GM23338 (cell line): ENCODE measurements at regions not wholly inside any gene's neighbourhood (a gene's known extent, or its start where the extent isn't known, plus 50 kb on each side); places are given as distances from the start of the nearest gene placed in this dataset.

ENCODE experiments used
- ATAC-seq: fragments of 200-7000 bp; cut with Tn5 transposase; 3 replicates; pipeline ENCODE4 v1.9.1; 2020
- DNase-seq: peaks from one replicate; pipeline ENCODE4 v3.0.0-alpha.2; 2015; ENCODE audit warnings: low spot score
- H2AFZ ChIP-seq: fragments of 200-600 bp; sonication (generic); 2 replicates; pipeline ENCODE4 v1.8.0; 2016; ENCODE audit warnings: antibody characterized with exemption, mild to moderate bottlenecking, moderate library complexity
- H3F3A ChIP-seq: fragments of 200-600 bp; sonication (generic); replicated peaks from 2 replicates; pipeline ENCODE4 v1.8.0; 2017; ENCODE audit warnings: antibody characterized with exemption, mixed run types, low read depth
- H3K27ac ChIP-seq: fragments of 200-600 bp; sonication (generic); 2 replicates; pipeline ENCODE4 v1.6.1; 2016; ENCODE audit warnings: low read depth
- H3K27me3 ChIP-seq: fragments of 200-600 bp; sonication (generic); 2 replicates; pipeline ENCODE4 v1.8.0; 2016; ENCODE audit warnings: mild to moderate bottlenecking, mixed run types, moderate library complexity; ENCODE audit not compliant: insufficient read depth
- H3K36me3 ChIP-seq: fragments of 200-600 bp; sonication (generic); 2 replicates; pipeline ENCODE4 v1.8.0; 2016; ENCODE audit warnings: mild to moderate bottlenecking; ENCODE audit not compliant: insufficient read depth
- H3K4me1 ChIP-seq: fragments of 200-600 bp; sonication (generic); 2 replicates; pipeline ENCODE4 v1.8.0; 2016; ENCODE audit warnings: mild to moderate bottlenecking, moderate library complexity; ENCODE audit not compliant: insufficient read depth
- H3K4me2 ChIP-seq: fragments of 200-600 bp; sonication (generic); 2 replicates; pipeline ENCODE4 v1.7.1; 2017; ENCODE audit warnings: mixed run types
- H3K4me3 ChIP-seq: fragments of 200-600 bp; sonication (generic); 2 replicates; pipeline ENCODE4 v1.6.1; 2016; ENCODE audit warnings: mixed run types
- H3K79me2 ChIP-seq: fragments of 200-600 bp; sonication (generic); replicated peaks from 2 replicates; pipeline ENCODE4 v1.8.0; 2017; ENCODE audit warnings: mild to moderate bottlenecking; ENCODE audit not compliant: insufficient read depth
- H3K9me2 ChIP-seq: fragments of 200-600 bp; sonication (generic); 2 replicates; pipeline ENCODE4 v1.8.0; 2017; ENCODE audit not compliant: insufficient read depth
- H4K20me1 ChIP-seq: fragments of 200-600 bp; sonication (generic); replicated peaks from 2 replicates; pipeline ENCODE4 v1.8.0; 2017; ENCODE audit warnings: mild to moderate bottlenecking; ENCODE audit not compliant: insufficient read depth
- H3K27ac Mint-ChIP-seq: 2 replicates; pipeline ENCODE4 v1.8.0; 2020; ENCODE audit warnings: inconsistent platforms, mild to moderate bottlenecking, moderate library complexity, mixed read lengths
- H3K27me3 Mint-ChIP-seq: 3 replicates; pipeline ENCODE4 v1.8.0; 2022; ENCODE audit warnings: low read depth, mild to moderate bottlenecking, moderate library complexity, mixed read lengths, inconsistent platforms; ENCODE audit not compliant: insufficient read depth, poor library complexity
- H3K36me3 Mint-ChIP-seq: 3 replicates; pipeline ENCODE4 v1.8.0; 2021; ENCODE audit warnings: low read depth, mild to moderate bottlenecking, inconsistent platforms, moderate library complexity, mixed read lengths
- H3K4me1 Mint-ChIP-seq: 3 replicates; pipeline ENCODE4 v1.8.0; 2020; ENCODE audit warnings: mild to moderate bottlenecking, inconsistent platforms, mixed read lengths
- H3K4me3 Mint-ChIP-seq: 3 replicates; pipeline ENCODE4 v1.8.0; 2021; ENCODE audit warnings: moderate library complexity, mild to moderate bottlenecking, inconsistent platforms, mixed read lengths
- H3K9me3 Mint-ChIP-seq: 3 replicates; pipeline ENCODE4 v1.8.0; 2020; ENCODE audit warnings: moderate library complexity, mild to moderate bottlenecking, inconsistent platforms, mixed read lengths
- EZH2 ChIP-seq: fragments of 200-600 bp; sonication (generic); IDR thresholded peaks from one replicate; pipeline ENCODE4 v1.8.0; 2017; ENCODE audit warnings: antibody characterized with exemption, mild to moderate bottlenecking, low read depth; ENCODE audit not compliant: unreplicated experiment
- EZH2phosphoT487 ChIP-seq: fragments of 200-600 bp; sonication (generic); IDR thresholded peaks from one replicate; pipeline ENCODE4 v1.8.1; 2018; ENCODE audit warnings: antibody characterized with exemption; ENCODE audit not compliant: unreplicated experiment
- JUNB ChIP-seq: IDR thresholded peaks from one replicate; pipeline ENCODE4 v1.6.1; 2016; ENCODE audit warnings: antibody characterized with exemption; ENCODE audit not compliant: unreplicated experiment
- NANOG ChIP-seq: IDR thresholded peaks from 2 replicates; pipeline ENCODE4 v1.6.1; 2016; ENCODE audit warnings: antibody characterized with exemption, borderline replicate concordance
- POLR2AphosphoS5 ChIP-seq: IDR thresholded peaks from 2 replicates; pipeline ENCODE4 v1.6.1; 2016; ENCODE audit warnings: antibody characterized with exemption, low read depth
- STAT1 ChIP-seq: IDR thresholded peaks from one replicate; pipeline ENCODE4 v1.6.1; 2016; ENCODE audit warnings: antibody characterized with exemption; ENCODE audit not compliant: unreplicated experiment
- ZNF114 ChIP-seq: fragments of 250-450 bp; sonication (Bioruptor Pico); IDR thresholded peaks from 2 replicates; pipeline ENCODE4 v1.5.0; 2020; ENCODE audit warnings: mild to moderate bottlenecking, moderate library complexity
- ZNF331 ChIP-seq: fragments of 250-450 bp; sonication (Bioruptor Pico); IDR thresholded peaks from 2 replicates; pipeline ENCODE4 v1.5.0; 2020; ENCODE audit warnings: low read depth, mild to moderate bottlenecking, moderate library complexity
- TF ChIP-seq, protein P1 (sequence below), 2 experiments: fragments of 200-600 bp in 1 of 2; sonication (generic) in 1 of 2; conservative IDR thresholded peaks; 2 replicates each; pipeline versions ENCODE4 v1.5.1 to v1.6.1; 2016 to 2017; ENCODE audit warnings: antibody characterized with exemption in 2 of 2, low read depth in 2 of 2, mild to moderate bottlenecking in 2 of 2, moderate library complexity in 1 of 2
- TF ChIP-seq, protein P2 (sequence below): IDR thresholded peaks from 2 replicates; pipeline ENCODE4 v1.6.1; 2016; ENCODE audit warnings: antibody characterized with exemption
- TF ChIP-seq, protein P3 (sequence below): IDR thresholded peaks from one replicate; pipeline ENCODE4 v1.6.1; 2018; ENCODE audit warnings: antibody characterized with exemption; ENCODE audit not compliant: unreplicated experiment
- TF ChIP-seq, protein P4 (sequence below): fragments of 250-450 bp; sonication (Bioruptor Pico); IDR thresholded peaks from 2 replicates; pipeline ENCODE4 v1.5.0; 2020; ENCODE audit warnings: mild to moderate bottlenecking, moderate library complexity

DNA sequence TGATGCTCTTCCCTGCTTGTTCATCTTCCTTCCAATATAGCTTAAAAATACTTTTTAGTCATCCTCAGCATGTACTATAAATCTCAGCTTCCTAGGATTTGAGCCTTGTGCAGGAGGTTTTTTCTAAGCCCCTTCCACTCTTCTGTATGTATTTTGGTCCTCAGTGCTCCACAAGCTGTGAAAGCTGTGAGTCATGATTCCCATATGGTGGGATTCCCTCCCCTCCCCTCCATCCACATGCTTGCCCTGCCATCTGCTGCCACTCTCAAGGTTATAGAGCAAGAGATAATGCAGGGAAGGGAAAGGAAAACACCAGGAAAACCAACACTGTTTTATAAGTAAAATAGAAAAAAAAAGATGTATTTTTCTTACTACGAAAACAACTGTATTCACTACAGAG, 58.5 kb upstream of the AP1S2 start (continued):
- TF ChIP-seq, protein P1, sequence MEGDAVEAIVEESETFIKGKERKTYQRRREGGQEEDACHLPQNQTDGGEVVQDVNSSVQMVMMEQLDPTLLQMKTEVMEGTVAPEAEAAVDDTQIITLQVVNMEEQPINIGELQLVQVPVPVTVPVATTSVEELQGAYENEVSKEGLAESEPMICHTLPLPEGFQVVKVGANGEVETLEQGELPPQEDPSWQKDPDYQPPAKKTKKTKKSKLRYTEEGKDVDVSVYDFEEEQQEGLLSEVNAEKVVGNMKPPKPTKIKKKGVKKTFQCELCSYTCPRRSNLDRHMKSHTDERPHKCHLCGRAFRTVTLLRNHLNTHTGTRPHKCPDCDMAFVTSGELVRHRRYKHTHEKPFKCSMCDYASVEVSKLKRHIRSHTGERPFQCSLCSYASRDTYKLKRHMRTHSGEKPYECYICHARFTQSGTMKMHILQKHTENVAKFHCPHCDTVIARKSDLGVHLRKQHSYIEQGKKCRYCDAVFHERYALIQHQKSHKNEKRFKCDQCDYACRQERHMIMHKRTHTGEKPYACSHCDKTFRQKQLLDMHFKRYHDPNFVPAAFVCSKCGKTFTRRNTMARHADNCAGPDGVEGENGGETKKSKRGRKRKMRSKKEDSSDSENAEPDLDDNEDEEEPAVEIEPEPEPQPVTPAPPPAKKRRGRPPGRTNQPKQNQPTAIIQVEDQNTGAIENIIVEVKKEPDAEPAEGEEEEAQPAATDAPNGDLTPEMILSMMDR (conservative IDR thresholded peaks at IDR 0.05; ENCODE audit: low read depth in 2 of 2) = peak in 1 of 2 experiments; percentile 24; a peak in 1 of 4 replicates

DNA sequence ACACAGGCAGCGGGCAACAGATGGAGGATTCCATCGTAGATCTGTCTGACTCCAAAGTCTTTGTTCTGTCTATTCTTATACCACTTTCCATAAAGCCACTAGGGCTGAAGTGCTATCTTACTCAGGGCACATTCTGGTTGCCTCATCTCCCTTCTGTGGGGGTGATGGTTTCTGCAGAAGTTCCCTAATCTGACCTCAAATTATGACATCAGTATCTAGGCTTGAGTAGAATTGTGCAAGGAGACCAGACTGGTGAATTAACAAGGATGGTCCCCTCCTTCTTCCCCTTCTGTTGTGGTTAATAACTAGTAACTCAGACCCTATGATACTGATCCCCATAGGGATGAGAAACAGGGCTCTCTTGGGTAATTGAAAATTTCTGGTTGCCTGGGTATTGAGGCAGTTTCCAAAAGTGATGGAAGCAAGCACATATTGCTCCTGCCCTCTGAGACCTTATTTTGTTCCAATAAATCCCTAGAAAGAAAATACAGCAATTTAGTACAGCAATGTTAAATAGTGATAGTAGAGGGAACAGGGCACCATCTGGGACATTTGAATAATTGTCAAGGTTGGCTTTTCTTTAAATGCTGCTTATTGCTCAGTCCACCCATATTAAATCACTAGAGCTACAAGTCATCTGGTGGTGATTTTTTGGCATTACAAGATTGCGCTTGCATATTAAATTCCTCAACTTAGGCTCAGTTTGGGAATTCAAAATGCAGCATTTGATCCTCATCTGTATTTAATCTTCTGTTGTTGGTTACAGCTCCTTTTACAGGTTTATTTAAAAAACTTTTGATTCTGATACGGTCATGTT, 57.3 kb upstream of the AP1S2 start:
- DNase-seq = no peak
- no peak overlapping the region for H3K27ac Mint-ChIP-seq
- Histone ChIP-seq H3K27ac (no peak overlapping the region), H3K36me3 (no peaks in the 10 kb centered on the region), H3K79me2 (no peaks in the 10 kb centered on the region), H3K9me2 (no peaks in the 10 kb centered on the region), H3F3A (peaks cover 3% of the 10 kb centered on the region), H4K20me1 (no peaks in the 10 kb centered on the region), H2AFZ (no peak overlapping the region), H3K4me2 (no peak overlapping the region), H3K4me1 (peaks cover 11% of the 10 kb centered on the region; the same call in 1 of the 2 replicates), H3K4me3 (no peak overlapping the region), H3K27me3 (no peaks in the 10 kb centered on the region)
- peaks cover 6% of the 10 kb centered on the region for H3K9me3 Mint-ChIP-seq
- ATAC-seq = no peak
- no peak overlapping the region for H3K4me3 Mint-ChIP-seq
- H3K27me3 Mint-ChIP-seq = peaks cover 3% of the 10 kb centered on the region
- H3K4me1 Mint-ChIP-seq = peaks cover 16% of the 10 kb centered on the region
- H3K36me3 Mint-ChIP-seq = peaks cover 11% of the 10 kb centered on the region; the same call in 1 of the 3 replicates
- no peak for TF ChIP-seq EZH2phosphoT487
- TF ChIP-seq EZH2 = no peak
- no peak for TF ChIP-seq ZNF114
- TF ChIP-seq POLR2AphosphoS5 = no peak
- TF ChIP-seq, protein P2, sequence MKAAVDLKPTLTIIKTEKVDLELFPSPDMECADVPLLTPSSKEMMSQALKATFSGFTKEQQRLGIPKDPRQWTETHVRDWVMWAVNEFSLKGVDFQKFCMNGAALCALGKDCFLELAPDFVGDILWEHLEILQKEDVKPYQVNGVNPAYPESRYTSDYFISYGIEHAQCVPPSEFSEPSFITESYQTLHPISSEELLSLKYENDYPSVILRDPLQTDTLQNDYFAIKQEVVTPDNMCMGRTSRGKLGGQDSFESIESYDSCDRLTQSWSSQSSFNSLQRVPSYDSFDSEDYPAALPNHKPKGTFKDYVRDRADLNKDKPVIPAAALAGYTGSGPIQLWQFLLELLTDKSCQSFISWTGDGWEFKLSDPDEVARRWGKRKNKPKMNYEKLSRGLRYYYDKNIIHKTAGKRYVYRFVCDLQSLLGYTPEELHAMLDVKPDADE = no peak
- TF ChIP-seq, protein P3, sequence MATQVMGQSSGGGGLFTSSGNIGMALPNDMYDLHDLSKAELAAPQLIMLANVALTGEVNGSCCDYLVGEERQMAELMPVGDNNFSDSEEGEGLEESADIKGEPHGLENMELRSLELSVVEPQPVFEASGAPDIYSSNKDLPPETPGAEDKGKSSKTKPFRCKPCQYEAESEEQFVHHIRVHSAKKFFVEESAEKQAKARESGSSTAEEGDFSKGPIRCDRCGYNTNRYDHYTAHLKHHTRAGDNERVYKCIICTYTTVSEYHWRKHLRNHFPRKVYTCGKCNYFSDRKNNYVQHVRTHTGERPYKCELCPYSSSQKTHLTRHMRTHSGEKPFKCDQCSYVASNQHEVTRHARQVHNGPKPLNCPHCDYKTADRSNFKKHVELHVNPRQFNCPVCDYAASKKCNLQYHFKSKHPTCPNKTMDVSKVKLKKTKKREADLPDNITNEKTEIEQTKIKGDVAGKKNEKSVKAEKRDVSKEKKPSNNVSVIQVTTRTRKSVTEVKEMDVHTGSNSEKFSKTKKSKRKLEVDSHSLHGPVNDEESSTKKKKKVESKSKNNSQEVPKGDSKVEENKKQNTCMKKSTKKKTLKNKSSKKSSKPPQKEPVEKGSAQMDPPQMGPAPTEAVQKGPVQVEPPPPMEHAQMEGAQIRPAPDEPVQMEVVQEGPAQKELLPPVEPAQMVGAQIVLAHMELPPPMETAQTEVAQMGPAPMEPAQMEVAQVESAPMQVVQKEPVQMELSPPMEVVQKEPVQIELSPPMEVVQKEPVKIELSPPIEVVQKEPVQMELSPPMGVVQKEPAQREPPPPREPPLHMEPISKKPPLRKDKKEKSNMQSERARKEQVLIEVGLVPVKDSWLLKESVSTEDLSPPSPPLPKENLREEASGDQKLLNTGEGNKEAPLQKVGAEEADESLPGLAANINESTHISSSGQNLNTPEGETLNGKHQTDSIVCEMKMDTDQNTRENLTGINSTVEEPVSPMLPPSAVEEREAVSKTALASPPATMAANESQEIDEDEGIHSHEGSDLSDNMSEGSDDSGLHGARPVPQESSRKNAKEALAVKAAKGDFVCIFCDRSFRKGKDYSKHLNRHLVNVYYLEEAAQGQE = no peak
- TF ChIP-seq STAT1 = no peak
- TF ChIP-seq, protein P4, sequence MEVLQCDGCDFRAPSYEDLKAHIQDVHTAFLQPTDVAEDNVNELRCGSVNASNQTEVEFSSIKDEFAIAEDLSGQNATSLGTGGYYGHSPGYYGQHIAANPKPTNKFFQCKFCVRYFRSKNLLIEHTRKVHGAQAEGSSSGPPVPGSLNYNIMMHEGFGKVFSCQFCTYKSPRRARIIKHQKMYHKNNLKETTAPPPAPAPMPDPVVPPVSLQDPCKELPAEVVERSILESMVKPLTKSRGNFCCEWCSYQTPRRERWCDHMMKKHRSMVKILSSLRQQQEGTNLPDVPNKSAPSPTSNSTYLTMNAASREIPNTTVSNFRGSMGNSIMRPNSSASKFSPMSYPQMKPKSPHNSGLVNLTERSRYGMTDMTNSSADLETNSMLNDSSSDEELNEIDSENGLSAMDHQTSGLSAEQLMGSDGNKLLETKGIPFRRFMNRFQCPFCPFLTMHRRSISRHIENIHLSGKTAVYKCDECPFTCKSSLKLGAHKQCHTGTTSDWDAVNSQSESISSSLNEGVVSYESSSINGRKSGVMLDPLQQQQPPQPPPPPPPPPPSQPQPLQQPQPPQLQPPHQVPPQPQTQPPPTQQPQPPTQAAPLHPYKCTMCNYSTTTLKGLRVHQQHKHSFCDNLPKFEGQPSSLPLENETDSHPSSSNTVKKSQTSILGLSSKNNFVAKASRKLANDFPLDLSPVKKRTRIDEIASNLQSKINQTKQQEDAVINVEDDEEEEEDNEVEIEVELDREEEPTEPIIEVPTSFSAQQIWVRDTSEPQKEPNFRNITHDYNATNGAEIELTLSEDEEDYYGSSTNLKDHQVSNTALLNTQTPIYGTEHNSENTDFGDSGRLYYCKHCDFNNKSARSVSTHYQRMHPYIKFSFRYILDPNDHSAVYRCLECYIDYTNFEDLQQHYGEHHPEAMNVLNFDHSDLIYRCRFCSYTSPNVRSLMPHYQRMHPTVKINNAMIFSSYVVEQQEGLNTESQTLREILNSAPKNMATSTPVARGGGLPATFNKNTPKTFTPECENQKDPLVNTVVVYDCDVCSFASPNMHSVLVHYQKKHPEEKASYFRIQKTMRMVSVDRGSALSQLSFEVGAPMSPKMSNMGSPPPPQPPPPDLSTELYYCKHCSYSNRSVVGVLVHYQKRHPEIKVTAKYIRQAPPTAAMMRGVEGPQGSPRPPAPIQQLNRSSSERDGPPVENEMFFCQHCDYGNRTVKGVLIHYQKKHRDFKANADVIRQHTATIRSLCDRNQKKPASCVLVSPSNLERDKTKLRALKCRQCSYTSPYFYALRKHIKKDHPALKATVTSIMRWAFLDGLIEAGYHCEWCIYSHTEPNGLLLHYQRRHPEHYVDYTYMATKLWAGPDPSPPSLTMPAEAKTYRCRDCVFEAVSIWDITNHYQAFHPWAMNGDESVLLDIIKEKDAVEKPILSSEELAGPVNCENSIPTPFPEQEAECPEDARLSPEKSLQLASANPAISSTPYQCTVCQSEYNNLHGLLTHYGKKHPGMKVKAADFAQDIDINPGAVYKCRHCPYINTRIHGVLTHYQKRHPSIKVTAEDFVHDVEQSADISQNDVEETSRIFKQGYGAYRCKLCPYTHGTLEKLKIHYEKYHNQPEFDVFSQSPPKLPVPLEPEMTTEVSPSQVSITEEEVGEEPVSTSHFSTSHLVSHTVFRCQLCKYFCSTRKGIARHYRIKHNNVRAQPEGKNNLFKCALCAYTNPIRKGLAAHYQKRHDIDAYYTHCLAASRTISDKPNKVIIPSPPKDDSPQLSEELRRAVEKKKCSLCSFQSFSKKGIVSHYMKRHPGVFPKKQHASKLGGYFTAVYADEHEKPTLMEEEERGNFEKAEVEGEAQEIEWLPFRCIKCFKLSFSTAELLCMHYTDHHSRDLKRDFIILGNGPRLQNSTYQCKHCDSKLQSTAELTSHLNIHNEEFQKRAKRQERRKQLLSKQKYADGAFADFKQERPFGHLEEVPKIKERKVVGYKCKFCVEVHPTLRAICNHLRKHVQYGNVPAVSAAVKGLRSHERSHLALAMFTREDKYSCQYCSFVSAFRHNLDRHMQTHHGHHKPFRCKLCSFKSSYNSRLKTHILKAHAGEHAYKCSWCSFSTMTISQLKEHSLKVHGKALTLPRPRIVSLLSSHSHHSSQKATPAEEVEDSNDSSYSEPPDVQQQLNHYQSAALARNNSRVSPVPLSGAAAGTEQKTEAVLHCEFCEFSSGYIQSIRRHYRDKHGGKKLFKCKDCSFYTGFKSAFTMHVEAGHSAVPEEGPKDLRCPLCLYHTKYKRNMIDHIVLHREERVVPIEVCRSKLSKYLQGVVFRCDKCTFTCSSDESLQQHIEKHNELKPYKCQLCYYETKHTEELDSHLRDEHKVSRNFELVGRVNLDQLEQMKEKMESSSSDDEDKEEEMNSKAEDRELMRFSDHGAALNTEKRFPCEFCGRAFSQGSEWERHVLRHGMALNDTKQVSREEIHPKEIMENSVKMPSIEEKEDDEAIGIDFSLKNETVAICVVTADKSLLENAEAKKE (CRISPR knock-in tag) = no peak
- TF ChIP-seq NANOG = no peak
- TF ChIP-seq ZNF331 = no peak
- no peak for TF ChIP-seq JUNB
